ENCODE measurements at regions not wholly inside any gene's neighbourhood (a gene's known extent, or its start where the extent isn't known, plus 50 kb on each side); places are given as distances from the start of the nearest gene placed in this dataset.

DNA sequence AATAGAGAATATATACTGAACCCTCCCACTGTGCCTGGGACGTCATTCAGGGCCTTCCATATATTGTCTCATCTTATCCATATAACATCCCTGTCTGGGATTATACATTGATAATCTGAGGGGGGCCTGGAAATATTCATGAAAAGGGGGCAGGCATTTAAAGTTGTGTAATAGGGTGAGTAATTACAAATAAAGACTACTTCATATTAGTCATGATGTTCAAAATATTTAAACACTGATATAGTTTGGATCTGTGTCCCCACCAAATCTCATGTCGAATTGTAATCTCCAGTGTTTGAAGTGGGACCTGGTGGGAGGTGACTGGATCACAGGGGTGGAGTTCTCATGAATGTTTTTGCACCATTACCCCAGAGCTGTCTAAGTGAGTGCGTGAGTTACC lies 97.8 kb downstream of the AQP9 start:
- no peak for DNase-seq

DNA sequence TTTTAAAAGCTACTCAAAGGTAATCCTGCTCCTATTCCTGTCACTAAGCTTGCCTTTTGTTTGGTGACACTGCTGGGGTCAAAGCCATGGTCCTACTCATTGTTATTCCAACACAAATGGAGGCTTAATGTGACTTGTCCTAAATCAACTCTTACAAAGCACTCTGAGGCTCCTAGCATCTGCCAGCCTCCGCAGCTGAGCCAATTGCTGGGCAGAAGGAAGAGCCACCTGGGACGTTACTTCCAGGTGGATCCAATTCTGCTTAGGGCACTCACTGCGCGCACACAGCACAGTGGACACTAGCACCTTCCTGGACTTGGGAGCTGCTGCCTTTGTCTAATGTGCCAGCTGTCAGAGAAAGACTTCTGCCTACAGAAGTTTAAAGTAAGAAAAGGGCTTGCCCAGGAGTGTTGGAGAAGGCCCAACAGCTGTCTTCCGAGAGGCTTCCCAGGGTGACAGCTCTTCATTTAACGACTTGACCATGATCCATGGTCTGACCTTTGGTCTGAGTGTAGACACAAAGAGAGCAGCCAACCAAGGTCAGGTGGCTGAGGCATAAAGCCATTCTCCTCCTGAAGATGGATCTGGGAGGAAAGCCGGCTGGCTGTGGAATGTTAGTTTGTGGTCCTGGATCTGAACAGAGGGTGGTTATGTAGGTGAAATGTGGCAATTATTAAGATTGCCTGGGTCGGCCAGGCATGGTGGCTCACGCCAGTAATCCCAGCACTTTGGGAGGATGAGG lies 102.2 kb downstream of the AQP9 start:
- no peak for DNase-seq

DNA sequence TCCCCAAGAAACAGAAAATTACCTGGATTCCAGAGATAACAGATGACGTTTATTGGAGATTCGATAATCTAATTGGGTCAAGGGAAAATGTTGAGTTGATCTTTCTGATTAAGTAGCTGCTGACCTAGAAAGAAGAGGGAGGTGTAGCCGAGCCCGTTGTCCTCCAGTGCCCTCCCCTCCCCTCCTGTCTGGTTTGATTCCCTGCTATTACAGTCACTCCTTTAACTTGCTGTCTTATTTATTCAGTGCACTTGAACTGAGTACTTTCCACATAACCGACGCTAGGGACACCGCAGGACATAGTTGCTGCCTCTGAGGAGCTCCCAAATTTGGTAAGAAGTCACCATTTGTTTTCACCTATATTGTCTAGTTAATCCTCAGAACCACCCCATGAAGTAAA lies 103.7 kb downstream of the AQP9 start:
- no peak for DNase-seq

DNA sequence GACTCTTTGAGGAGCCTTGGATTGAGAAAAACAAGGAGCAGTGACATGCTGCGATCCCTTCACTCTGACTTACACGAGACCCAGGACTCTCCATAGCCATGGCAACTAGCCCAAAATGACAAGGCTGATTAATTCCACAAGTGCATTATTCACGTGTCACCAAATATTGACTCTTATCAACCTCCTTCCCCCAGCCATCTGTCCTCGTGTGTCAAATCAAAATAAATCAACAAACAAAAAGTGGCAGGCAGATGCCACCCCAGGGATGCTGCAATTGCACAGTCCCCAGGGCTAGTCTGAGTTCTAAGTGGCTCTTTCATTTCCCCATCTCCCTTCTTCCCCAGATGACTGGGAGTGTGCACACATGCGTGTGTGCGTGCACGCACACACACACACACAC lies 104.9 kb downstream of the AQP9 start:
- DNase-seq, result peak; percentile 48

DNA sequence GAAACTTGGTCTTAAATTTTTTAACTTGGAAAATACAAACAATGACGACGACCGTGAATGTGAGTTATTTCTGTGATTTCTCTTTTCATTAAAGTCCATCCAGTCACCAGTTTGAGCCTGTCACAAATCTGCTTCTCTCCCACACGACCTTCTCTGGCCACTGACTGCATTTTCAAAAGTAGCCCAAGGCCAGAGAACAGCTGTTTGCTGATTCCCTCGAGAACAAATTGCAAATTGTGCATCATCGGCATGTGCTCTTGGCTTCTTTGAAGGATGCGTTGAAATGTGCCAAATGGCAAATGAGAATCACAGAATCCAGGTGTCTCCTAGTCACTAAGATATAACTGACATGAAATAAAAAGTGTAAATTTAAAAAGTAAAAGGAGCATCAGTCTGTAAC lies 106.4 kb downstream of the AQP9 start:
- DNase-seq, result no peak

DNA sequence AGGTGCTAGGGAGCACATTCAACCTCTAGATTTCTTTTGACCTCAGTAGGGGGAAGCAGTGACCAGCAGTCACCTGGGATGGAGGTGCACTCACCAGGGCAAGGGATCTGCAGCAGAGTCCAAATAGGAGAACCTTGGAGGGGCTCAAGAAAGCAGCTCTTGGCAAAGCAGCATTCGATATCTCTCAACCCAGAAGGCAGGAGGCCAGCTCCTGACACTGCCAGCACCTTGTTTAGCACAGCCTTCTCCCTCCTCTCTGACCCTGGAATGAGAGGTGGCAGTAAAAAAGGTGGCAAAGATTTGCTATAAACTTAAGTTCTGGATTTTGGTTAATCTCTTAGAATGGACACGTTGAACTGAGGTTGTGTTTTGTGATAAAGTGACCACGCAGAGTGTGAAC lies 107.9 kb downstream of the AQP9 start:
- no peak for DNase-seq

DNA sequence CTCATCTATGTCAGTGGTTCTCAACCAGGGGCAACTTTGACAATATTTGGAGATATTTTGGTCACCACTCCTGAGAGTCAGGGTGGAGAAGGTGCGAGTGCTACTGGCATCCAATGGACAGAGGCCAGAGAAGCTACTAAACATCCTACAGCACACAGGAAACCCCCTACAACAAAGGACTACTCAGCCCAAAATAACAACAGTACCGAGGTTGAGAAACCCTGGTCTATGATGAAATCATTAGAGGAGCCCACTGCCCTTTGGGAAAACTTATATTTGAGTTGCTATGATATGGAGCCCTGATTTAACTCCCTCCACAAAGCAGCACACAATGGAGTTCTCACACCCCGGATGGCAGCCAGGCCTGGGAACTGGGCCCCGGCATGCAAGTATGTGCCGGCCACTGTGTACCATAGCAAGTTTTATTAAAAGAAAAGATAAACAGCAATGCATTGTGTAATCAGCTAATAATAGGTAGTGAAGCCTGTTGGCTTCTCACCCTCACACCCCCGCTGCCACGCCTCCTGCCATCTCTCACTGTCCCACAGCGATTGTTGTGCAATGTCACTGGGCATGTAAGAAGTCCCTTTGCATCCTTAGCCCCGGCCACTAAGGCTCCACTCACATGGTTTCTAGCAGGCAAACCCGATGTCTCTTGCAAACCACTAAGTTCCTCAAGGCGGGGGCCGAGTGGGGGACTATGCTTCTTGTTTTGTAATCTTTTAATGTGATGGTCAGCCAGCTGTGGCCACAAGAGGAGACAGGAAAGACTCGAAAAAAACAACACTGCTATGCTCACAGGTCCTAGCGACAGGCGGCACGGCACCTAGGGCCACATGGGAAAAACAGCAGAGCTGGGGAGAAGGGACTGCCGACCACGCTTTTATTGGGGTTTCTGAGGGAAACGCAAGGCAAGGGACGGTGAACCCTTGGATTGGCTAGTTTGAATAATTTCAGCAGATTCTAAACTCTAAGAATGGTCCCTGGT lies 110.0 kb downstream of the AQP9 start:
- DNase-seq, result no peak

DNA sequence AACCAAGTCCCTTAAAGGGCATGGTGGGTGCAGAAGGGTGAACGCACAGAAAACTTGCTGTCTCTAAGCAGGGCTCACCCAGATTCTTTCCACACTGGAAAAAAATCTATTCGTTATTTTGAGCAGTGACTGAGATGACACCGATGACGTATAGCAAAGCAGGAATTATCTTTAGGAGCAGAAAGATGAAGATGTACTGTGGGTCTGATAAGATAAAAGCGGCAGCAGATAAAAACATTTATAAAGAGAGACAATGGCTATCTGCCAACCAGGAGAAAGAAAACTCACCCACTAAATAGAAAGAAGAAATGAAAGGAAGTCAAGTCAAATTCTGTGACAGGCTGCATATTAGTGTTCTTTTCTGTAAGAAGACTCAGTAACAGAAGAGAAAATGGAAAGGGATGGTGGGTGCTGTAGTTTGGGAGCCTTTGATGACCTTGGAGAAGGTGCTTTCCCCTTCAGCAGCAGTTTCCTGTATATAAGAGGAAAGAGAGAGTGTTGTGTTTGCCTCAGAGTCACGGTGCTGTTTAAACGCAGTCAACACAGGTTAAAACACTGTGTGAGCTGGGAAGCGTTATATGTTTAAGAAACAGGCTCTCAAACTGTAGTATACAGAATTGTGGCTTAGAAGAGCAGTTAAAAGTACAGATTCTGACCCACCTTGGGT lies 111.6 kb downstream of the AQP9 start:
- DNase-seq, result no peak

DNA sequence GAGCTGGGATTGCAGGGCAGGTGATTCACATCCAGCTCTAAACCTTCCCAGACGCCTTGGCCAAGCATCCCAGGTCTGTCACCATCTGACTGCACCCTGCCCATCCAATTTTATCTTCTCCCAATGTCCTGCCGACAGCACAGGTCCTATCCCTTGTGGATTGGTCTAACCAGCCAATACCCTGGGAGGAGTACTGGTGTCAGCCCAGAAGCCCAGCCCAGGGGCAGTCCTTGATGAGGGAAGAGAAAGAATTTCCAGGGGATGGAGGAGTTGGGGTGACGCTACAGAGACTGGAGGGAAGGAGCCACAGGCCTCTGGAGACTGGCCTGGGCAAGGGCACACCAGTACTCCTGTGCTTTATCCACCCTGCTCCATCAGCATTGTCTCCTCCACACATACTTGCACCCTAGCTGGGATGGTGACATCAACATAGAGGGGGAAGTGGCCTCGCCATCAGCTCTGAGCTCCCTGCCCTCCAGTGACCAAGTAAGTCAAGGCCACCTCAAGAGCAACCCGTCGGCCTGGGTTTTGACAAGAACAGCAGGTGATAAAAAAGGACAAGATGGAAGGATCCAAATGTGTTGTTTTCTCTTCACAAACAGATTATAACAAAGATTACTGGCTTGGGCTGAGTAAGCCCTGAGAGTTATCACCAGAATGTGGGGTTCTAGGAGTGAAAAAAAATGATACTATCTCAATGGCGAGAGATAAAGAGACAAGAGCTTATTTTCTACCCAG lies 114.6 kb downstream of the AQP9 start:
- no peak for DNase-seq

DNA sequence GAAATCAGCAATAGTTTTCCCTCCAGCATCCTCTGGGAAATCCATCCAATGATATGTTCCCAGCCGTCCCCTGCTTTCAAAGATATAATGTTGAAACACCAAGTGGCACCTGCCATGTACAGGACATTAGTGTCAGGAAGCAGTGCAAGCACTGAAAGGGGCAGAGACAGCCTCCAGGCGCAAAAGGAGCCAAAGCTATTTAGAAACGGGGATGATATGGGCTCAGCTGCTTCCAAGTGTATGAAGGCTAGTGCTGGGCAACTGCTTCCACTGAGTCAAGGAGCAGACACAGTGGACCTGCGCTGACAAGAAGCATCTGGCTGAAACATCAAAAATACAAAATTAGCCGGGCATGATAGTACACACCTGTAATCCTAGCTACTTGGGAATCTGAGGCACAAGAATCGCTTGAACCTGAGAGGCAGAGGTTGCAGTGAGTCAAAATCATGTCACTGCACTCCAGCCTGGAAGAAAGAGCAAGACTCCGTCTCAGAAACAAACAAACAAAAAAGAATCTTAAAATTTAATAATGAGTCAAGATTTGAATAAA lies 119.7 kb downstream of the AQP9 start:
- no peak for DNase-seq

DNA sequence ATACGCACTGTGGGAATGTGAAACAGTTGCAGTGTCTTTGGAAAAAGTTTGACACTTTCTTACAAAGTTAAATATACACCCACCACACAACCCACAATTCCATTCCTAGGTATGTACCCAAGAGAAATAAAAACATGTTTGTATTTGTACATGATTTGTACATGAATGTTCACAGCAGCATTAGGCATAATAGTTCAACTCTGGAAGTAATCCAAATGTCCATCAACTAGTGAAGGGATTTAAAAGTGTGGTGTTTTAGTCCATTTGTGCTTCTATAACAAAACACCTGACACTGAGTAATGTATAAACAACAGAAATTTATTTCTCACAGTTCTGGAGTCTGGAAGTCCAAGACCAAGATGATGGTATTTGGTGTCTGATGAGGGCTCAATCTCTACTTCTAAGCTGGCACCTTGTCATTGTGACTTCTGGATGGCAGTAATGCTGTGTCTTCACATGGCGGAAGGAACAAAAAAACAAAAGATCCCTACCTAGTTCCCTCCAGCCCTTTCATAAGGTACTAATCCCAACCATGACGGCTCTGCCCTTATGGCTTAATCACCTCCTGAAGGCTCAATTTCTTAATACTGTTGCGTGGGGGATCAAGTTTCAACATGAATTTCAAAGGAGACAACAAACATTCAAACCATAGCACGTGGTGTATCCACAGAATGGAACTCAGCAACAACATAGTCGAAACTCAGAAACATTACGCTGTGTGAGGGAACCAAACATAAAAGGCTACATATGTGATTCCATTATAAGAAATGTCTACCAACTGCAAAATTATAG lies 120.5 kb downstream of the AQP9 start:
- DNase-seq, result no peak

DNA sequence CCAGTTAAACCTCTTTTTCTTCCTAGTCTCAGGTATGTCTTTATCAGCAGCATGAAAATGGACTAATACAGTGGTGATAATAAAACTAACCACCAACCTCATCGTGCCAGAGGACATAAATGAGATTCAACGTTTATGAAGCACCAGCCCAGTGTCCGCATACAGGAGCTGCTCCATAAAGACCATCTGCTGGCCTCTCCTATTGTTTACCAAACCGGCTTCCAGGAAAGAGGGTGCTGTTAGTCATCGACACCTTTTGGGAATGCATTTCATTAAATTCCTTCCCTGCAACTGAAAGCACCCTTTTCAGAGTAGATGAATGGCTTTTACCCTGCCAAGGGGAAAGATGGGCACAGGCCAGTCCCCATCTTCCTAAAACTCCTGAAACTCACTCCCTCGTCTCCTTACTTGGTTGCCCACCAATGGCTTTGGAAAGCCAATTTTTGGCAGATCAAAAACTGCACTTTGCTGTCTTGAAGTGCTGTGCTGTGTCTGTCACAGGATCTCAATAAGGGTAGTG lies 122.1 kb downstream of the AQP9 start:
- DNase-seq, result no peak

DNA sequence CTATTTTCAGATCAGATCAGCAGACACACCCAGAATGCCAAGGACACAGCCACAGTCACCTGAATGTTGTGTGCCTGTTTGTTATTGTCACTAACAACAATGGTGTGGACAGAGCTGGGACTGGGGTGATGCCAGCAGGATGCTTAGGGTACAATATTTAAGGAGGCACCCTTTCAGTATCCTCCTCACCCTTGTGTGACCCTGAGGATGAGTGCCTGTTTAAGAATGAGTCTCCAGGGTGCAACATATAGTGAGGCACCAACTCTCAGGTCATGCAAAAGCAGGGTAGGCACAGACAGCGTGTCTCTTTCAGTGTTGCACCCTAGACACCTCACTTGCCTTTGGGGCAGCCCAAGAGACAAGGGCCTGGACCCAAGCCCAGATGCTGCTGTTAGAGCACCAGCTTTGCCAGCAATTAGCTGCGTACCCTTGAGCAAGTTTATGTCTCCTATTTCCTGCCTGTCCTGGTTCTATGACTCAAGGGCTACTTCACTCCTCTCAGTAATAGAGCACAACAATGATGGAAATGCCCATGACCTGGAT lies 122.6 kb downstream of the AQP9 start:
- DNase-seq, result peak; percentile 26

DNA sequence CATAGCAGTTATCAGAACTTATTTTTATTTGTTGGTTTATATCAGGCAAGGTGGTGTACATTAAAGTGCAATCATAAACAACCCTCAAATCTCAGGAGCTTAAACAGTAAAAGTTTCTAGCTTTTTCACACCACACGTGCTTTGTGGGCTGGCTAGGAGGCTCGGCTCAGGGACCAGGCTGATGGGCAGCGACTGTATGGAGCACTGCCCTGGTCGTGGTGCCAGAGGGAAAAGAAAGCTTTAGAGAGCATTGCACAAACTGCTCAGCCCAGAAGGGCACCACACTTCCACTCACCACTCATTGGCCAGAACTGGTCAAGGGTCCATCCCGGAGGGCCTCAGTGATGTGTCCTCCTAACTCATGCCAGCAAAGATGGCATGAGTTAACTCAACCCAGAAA lies 123.2 kb downstream of the AQP9 start:
- no peak for DNase-seq

DNA sequence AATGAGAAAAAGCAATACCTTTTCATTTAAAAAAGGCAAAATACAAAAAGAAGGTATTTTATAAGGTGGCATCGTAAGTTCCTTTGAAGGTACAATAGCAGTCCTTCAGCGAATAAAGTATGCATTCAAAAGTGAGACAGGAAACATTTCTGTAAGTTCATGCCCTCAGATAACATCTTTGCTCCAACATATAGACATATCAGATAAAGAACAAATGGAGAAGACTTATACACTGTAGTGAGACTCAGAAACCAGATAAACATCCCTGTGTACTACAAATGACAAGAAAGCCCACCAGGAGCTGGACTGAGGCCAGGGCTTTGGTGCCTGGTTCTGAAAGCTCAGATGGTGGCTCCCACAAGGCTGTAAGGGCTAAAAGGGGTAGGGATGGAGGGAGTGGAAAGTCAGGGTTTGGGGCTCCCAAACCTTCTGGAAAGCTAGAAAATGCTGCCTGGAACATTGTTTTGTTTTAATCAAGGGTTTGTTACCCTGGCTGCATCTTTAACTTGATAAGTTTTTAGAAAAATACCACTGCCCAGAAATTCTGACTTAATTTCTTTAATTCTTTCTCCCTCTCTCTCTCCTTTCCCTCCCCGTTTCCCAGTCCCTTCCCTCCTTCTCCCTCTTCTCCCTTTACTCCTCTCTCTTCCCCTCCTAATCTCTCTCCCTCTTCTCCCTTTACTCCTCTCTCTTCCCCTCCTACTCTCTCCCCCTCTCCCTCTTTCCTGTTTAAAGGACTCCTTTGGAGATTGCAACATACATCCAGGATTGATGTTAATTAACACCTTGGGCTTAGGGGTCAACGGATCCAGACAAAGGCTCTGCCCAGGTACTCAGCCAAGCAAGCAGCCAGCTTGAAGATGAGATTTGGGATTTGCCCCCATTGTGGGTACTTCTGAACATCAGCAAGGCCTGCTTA lies 126.1 kb downstream of the AQP9 start:
- DNase-seq, result no peak

DNA sequence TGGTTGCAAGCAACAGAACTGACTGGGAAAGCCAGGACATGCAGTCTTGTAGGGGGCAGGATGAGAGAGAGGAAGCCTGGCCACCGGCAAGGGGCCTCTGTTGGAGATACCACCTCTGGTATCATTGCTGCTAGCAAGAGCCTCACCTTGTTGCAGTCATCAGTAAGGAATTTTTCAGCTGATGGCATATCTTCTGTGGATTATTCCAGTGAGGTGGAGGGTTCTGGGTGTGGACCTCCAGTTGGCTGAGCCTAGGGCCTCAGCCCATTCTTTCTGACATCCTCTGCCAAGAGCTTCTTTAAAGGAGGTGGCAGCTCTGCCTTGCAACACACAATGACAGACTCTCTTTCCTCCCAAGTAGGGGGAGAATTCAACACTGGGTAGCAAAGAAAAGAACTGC lies 128.9 kb downstream of the AQP9 start:
- no peak for DNase-seq

DNA sequence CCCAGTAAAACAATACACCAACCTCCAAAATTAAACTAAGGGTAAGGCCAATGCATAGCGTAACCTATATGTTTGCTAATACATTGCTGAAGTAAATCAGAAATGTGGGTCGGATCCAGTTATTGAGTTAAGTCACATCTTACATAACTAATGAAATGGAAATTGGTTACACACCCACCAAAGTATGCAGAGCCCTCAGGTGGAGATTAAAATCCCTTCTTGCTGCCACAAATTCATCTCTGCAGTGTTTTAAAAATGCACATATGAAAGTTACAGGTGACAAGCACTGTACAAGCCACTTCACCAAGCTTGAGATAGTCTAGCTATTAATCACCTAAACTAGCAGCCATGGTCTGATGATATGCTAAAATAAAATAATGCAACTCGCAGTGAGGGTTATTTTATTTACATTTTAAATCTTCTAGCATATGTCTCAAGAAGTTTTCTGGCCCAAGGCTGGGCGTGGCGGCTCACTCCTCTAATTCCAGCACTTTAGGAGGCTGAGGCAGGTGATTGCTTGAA lies 130.6 kb downstream of the AQP9 start:
- no peak for DNase-seq

DNA sequence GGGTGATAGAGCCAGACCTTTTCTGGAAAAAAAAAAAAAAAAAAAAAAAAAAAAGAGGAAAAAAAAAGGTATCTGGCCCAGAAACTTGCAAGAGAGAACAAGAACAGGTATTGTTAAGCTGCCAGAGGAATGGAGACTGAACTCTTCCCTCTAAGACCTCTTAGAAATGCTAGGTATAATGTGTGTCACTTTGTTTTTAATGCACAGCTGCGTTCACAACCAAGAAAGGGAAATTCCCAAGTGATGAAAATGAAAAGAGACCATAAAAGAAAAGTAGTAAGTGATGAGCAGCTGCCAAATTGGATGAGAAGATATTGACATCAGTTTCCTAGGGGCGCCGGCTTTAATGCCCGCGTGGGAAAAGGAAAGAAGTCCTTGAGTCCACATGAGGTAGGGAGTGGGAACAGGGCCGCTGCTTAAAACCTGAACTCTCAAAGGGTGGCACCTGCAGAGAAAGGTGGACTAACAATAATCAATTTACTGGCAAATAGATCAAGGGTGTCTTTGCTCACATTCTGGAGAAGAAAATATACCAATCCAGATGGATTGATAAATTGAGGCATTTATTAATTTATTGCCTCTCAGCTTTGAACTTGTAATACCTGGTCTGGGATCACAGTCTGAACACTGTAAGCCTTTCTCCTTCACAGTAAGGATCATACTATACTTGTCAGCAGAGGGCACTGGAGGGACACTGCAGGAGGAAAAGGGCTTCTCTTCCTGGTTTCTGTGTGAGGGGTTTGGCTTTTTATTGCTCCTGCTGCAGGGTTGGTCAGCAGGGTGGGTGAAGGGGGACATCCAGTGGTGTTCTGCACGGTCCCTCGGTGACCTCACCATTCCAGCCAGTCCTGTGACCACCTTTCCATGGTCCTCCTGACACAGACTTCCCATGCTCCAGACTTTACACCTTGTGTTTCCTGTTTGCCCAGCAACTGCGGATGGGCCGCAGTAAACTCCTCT lies 131.6 kb downstream of the AQP9 start:
- no peak for DNase-seq

DNA sequence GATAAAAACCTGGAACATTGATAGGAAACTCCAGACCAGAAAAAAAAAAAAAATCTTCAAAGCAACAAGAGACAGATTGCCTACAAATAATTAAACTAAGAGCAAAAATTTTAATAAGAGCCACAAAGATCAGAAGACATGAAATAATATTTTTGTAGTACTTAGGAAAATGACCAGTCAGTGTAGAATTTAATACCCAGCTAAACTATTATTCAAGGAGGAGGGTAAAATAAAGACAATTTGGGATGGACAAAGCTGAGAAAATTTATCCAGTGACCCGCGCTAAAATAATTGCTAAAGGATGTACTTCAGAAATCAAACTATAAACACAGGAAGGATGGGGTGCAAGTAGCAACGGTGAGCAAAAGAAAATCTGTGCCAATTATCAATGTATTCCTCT lies 133.2 kb downstream of the AQP9 start:
- DNase-seq, result no peak

Measured in NCI-H2107 (cell line).